GM12873 (cell line): ENCODE measurements at regions not wholly inside any gene's neighbourhood (a gene's known extent, or its start where the extent isn't known, plus 50 kb on each side); places are given as distances from the start of the nearest gene placed in this dataset.

Source experiments
- TF ChIP-seq, protein P1 (sequence below): IDR thresholded peaks from 2 replicates; pipeline ENCODE4 v1.5.1; 2012; ENCODE audit warnings: low read depth, mild to moderate bottlenecking, moderate library complexity, low read length, control low read depth; ENCODE audit not compliant: insufficient read depth; ENCODE audit errors: missing control alignments

GRCh38 chr13:21771075-21771474 lies 100.2 kb downstream of the FGF9 start:
- TF ChIP-seq, protein P1, sequence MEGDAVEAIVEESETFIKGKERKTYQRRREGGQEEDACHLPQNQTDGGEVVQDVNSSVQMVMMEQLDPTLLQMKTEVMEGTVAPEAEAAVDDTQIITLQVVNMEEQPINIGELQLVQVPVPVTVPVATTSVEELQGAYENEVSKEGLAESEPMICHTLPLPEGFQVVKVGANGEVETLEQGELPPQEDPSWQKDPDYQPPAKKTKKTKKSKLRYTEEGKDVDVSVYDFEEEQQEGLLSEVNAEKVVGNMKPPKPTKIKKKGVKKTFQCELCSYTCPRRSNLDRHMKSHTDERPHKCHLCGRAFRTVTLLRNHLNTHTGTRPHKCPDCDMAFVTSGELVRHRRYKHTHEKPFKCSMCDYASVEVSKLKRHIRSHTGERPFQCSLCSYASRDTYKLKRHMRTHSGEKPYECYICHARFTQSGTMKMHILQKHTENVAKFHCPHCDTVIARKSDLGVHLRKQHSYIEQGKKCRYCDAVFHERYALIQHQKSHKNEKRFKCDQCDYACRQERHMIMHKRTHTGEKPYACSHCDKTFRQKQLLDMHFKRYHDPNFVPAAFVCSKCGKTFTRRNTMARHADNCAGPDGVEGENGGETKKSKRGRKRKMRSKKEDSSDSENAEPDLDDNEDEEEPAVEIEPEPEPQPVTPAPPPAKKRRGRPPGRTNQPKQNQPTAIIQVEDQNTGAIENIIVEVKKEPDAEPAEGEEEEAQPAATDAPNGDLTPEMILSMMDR = no peak

GRCh38 chr13:21777166-21777565 lies 106.3 kb downstream of the FGF9 start:
- TF ChIP-seq, protein P1 = no peak

DNA sequence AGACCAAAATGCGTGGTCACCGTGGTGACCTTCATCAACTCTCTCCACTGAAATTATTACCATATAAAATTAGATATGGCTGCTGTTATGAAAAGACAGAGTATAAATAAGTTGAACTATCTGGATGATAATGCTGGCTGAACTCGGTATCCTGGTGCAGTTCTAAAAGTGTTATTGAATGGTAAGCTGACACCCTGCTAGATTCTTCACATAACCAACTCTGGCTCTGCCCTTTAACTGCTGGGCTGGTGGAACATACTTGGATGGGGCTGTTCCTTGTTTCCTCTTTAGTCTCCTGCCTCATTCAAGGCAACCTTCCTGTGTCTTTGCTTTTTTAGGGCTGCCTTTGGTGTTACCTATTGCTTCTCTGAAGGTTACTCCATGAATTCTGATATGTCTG lies 106.9 kb downstream of the FGF9 start:
- TF ChIP-seq, protein P1 = no peak

DNA sequence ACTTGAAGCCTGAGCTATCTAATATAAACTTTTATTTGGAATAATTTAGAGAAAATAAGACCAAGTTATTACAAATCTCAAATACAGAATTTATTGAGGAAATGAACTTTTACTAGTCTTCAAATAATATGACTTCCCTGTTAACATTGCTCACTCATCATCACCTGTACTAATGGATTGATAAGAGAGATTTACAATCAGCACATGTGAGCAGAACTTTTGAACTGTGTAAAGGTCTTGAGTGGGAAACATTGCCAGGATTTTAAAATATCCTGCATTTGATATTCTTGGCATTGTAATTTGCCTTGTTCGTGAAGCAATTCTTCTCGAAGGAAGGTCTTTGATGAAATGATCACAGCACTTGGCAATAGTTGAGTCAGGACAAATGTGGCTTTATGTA lies 111.9 kb downstream of the FGF9 start:
- TF ChIP-seq, protein P1 = no peak

GRCh38 chr13:21785990-21786389 lies 115.1 kb downstream of the FGF9 start:
- TF ChIP-seq, protein P1 = no peak

DNA sequence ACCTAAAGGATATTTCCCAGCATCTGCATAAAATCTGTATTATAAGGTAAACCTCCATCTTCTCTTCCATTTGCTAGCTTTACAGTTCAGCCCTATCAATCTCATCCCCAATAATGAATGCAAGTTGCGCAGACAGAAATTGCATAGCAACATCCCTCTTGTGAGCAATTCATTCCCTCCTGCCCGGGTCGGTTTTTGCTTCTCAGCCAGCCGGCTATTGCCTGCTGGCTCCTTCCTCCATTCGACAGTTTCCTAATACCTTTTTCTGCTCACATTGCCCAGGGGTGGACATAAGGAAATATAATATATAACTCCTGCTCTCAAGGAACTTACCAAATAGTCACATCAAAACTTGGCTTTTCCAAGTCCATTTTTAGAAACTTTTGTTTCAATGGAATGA lies 125.2 kb downstream of the FGF9 start:
- TF ChIP-seq, protein P1 = no peak

- TF ChIP-seq, protein P1 = no peak
Measured at GRCh38 chr13:21796775-21797514, 126.1 kb downstream of the FGF9 start.

DNA sequence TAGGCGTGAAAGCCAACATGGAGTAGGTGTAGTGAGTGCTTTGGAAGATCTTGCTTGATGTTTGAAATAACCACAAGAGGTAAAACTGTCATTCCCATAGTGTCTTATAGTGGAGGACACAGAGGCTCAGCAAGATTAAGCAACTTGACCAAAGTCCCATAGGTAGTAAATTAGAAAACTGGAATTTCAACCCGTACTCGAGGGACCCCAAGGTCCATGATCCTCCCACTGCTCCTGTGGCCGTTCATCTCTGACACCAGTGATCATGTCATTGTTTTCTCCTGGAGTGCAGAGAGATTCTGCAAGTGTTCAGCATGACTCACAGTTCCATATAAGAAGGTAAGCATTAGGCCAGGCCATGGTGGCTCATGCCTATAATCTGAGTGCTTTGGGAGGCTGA lies 126.9 kb downstream of the FGF9 start:
- TF ChIP-seq, protein P1 = no peak
